B cell (primary cell): ENCODE measurements at regions not wholly inside any gene's neighbourhood (a gene's known extent, or its start where the extent isn't known, plus 50 kb on each side); places are given as distances from the start of the nearest gene placed in this dataset.

Experiments used
- ATAC-seq: fragments of 200-7000 bp; cut with Tn5 transposase; one replicate; pipeline ENCODE4 v1.10.0; 2021; ENCODE audit warnings: low read depth, mild to moderate bottlenecking, moderate number of reproducible peaks, moderate library complexity
- CTCF ChIA-PET: fragments of 350-600 bp; sonication (Branson Sonifier 250); formaldehyde crosslinking; loops from one replicate; lab custom pipeline; 2021; ENCODE audit warnings: antibody characterized with exemption, inconsistent platforms; lab: Charles Lee
- POLR2A ChIA-PET: fragments of 350-600 bp; sonication (Branson Sonifier 250); formaldehyde crosslinking; loops from one replicate; lab custom pipeline; 2021; ENCODE audit warnings: antibody characterized with exemption; lab: Charles Lee
- DNase-seq: peaks from one replicate; pipeline ENCODE4 v3.0.0; 2013
- H2AFZ ChIP-seq: 2 replicates; pipeline ENCODE4 v1.6.1; 2012; ENCODE audit warnings: mild to moderate bottlenecking, low read depth, low read length; ENCODE audit not compliant: insufficient read depth, poor library complexity, severe bottlenecking
- H3K27ac ChIP-seq, 2 donors: 1 replicate in 1 of 2; 2 replicates in 1 of 2; pipeline ENCODE4 v1.5.1; 2012 to 2013; ENCODE audit warnings: low read length in 2 of 2, mild to moderate bottlenecking in 2 of 2, moderate library complexity in 1 of 2
- H3K27me3 ChIP-seq, 4 experiments: fragments of 200-600 bp in 1 of 4; sonication (generic) in 1 of 4; replicated peaks in 1 of 4; 1 replicate in 2 of 4; 2 replicates in 2 of 4; pipeline versions ENCODE4 v1.6.1 to v1.7.0; 2013 to 2016; ENCODE audit warnings: low read length in 3 of 4, mild to moderate bottlenecking in 2 of 4, mixed read lengths in 1 of 4, moderate library complexity in 1 of 4; ENCODE audit not compliant: insufficient read depth in 4 of 4, control insufficient read depth in 3 of 4; ENCODE audit errors: control extremely low read depth in 1 of 4
- H3K36me3 ChIP-seq, 2 experiments: replicated peaks in 1 of 2; 1 replicate in 1 of 2; 2 replicates in 1 of 2; pipeline versions ENCODE4 v1.6.1 to v1.7.1; 2013; ENCODE audit warnings: low read length in 1 of 2; ENCODE audit not compliant: insufficient read depth in 2 of 2, control insufficient read depth in 1 of 2; ENCODE audit errors: control extremely low read depth in 1 of 2, extremely low read depth in 1 of 2
- H3K4me1 ChIP-seq, 2 donors: fragments of 200-600 bp in 1 of 2; sonication (generic) in 1 of 2; 1 replicate in 1 of 2; 2 replicates in 1 of 2; pipeline versions ENCODE4 v1.5.1 to v1.6.1; 2013 to 2017; ENCODE audit warnings: low read length in 2 of 2; ENCODE audit not compliant: control insufficient read depth in 2 of 2, insufficient read depth in 2 of 2
- H3K4me2 ChIP-seq: replicated peaks from 2 replicates; pipeline ENCODE3; 2012; ENCODE audit warnings: mild to moderate bottlenecking, low read depth, low read length; ENCODE audit not compliant: poor library complexity, severe bottlenecking
- H3K4me3 ChIP-seq, 5 experiments: fragments of 200-600 bp in 1 of 5; sonication (generic) in 1 of 5; 1 replicate in 3 of 5; 2 replicates in 2 of 5; pipeline versions ENCODE4 v1.5.1 to v1.7.0; 2011 to 2016; ENCODE audit warnings: low read length in 4 of 5, mild to moderate bottlenecking in 4 of 5, low read depth in 2 of 5, control low read depth in 1 of 5, moderate library complexity in 1 of 5; ENCODE audit not compliant: insufficient read depth in 1 of 5; ENCODE audit errors: control extremely low read depth in 1 of 5, extremely low read depth in 1 of 5
- H3K79me2 ChIP-seq: fragments of 200-600 bp; sonication (generic); one replicate; pipeline ENCODE4 v1.6.0; 2016; ENCODE audit warnings: low read length; ENCODE audit not compliant: control insufficient read depth, insufficient read depth
- H3K9ac ChIP-seq: fragments of 200-600 bp; sonication (generic); 2 replicates; pipeline ENCODE4 v1.6.1; 2017; ENCODE audit warnings: mild to moderate bottlenecking, low read length, moderate library complexity
- H3K9me3 ChIP-seq, 3 donors: one replicate each; pipeline versions ENCODE4 v1.6.1 to v1.7.1; 2013; ENCODE audit warnings: low read length in 2 of 3; ENCODE audit not compliant: control insufficient read depth in 2 of 3, insufficient read depth in 1 of 3; ENCODE audit errors: control extremely low read depth in 1 of 3
- H4K20me1 ChIP-seq: 2 replicates; pipeline ENCODE4 v1.6.0; 2012; ENCODE audit warnings: mild to moderate bottlenecking, low read length; ENCODE audit not compliant: insufficient read depth, control insufficient read depth, poor library complexity, severe bottlenecking
- H3K27ac Mint-ChIP-seq: one replicate; pipeline ENCODE4 v1.8.0; 2021; ENCODE audit warnings: mixed read lengths
- H3K27me3 Mint-ChIP-seq: one replicate; pipeline ENCODE4 v1.8.0; 2021; ENCODE audit warnings: mixed read lengths
- H3K4me1 Mint-ChIP-seq: one replicate; pipeline ENCODE4 v1.8.0; 2021; ENCODE audit warnings: mixed read lengths
- H3K4me3 Mint-ChIP-seq: one replicate; pipeline ENCODE4 v1.8.0; 2021; ENCODE audit warnings: mixed read lengths
- H3K9me3 Mint-ChIP-seq: one replicate; pipeline ENCODE4 v1.8.0; 2022; ENCODE audit warnings: mixed read lengths; ENCODE audit not compliant: insufficient read depth
- EZH2 ChIP-seq: IDR thresholded peaks from 2 replicates; pipeline ENCODE4 v1.6.1; 2012; ENCODE audit warnings: borderline replicate concordance, low read depth, mild to moderate bottlenecking, moderate library complexity, low read length; ENCODE audit not compliant: insufficient read depth, poor library complexity, severe bottlenecking
- WGBS: methylation state at CpG from one replicate; pipeline ENCODE4 v1.1.5; 2013; ENCODE audit warnings: missing lambda C conversion rate; ENCODE audit not compliant: insufficient coverage; 5-methylcytosine and 5-hydroxymethylcytosine counted together
- intact Hi-C: fragments of 100-400 bp; cut with micrococcal nuclease; formaldehyde crosslinking; loops from one replicate; pipeline ENCODE4 v1.10.0; 2022
- TF ChIP-seq, protein P1 (sequence below): fragments of 200-600 bp; IDR thresholded peaks from one replicate; pipeline ENCODE4 v1.8.0; 2022; ENCODE audit warnings: antibody characterized with exemption, mild to moderate bottlenecking

DNA sequence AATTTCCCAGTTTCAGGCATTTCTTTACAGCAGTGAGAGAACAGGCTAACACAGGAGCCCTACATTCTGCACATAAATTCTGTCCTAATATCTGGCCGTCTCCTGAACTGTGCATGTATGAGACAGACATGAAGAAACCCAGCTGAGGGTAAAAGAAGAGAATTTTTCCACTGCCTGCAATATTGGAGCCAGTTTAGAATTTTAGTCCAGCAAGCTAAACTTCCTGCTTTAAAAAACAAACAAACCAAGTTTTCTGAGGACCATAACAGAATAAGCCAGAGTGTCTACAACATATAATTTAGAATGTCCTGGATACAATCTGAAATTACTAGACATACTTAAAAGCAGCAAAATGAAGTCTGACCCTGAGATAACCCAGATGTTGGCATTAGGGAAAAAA lies 215.1 kb upstream of the KLHL29 start:
- H3K9me3 ChIP-seq: peaks cover 0 to 7% (median 0%) of the 10 kb centered on the region in 3 donors
- H3K4me2 ChIP-seq: no peak overlapping the region
- no peak overlapping the region for H3K27ac ChIP-seq
- H3K9ac ChIP-seq: no peak overlapping the region
- H2AFZ ChIP-seq: no peak overlapping the region
- H3K4me3 ChIP-seq: no peak overlapping the region
- POLR2A ChIA-PET: no interaction called here
- TF ChIP-seq, protein P1, sequence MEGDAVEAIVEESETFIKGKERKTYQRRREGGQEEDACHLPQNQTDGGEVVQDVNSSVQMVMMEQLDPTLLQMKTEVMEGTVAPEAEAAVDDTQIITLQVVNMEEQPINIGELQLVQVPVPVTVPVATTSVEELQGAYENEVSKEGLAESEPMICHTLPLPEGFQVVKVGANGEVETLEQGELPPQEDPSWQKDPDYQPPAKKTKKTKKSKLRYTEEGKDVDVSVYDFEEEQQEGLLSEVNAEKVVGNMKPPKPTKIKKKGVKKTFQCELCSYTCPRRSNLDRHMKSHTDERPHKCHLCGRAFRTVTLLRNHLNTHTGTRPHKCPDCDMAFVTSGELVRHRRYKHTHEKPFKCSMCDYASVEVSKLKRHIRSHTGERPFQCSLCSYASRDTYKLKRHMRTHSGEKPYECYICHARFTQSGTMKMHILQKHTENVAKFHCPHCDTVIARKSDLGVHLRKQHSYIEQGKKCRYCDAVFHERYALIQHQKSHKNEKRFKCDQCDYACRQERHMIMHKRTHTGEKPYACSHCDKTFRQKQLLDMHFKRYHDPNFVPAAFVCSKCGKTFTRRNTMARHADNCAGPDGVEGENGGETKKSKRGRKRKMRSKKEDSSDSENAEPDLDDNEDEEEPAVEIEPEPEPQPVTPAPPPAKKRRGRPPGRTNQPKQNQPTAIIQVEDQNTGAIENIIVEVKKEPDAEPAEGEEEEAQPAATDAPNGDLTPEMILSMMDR: no peak
- TF ChIP-seq EZH2: no peak
- Mint-ChIP-seq H3K27me3 (peaks cover 25% of the 10 kb centered on the region), H3K27ac (no peak overlapping the region), H3K4me3 (no peak overlapping the region), H3K9me3 (no peaks in the 10 kb centered on the region), H3K4me1 (no peaks in the 10 kb centered on the region)
- no peaks in the 10 kb centered on the region for H3K4me1 ChIP-seq
- CTCF ChIA-PET: no interaction called here
- H3K27me3 ChIP-seq: no peaks in the 10 kb centered on the region
- ATAC-seq (no peak), DNase-seq (no peak)
- intact Hi-C loops: no loop called here
- no peaks in the 10 kb centered on the region for H3K79me2 ChIP-seq
- no peaks in the 10 kb centered on the region for H3K36me3 ChIP-seq
- 100% methylated on average over 1 of the region's 1 CpG for WGBS
- no peaks in the 10 kb centered on the region for H4K20me1 ChIP-seq

DNA sequence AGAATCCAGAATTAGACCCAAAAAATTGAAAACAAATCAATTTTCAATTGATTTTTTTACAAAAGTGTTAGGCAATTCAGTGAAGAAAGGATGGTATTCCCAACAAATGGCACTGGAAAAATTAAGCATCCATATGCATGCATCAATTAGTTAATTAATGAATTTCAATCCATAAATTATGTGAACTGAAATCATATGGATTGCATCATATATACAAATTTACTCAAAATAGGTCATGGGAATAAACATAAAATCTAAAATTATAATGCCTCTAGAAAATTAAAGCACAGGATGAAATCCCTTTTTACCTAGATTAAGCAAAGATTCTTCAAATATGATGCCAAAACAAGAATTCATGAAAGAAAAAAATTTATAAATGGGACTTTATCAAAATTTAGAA lies 213.9 kb upstream of the KLHL29 start:
- no peaks in the 10 kb centered on the region for H3K4me1 Mint-ChIP-seq
- Histone ChIP-seq H3K9me3 (peaks cover 0 to 7% (median 0%) of the 10 kb centered on the region in 3 donors), H3K27ac (no peak overlapping the region), H3K4me1 (no peaks in the 10 kb centered on the region), H3K4me2 (no peak overlapping the region), H3K79me2 (no peaks in the 10 kb centered on the region), H3K27me3 (no peaks in the 10 kb centered on the region), H3K36me3 (no peaks in the 10 kb centered on the region), H3K4me3 (no peak overlapping the region), H3K9ac (no peak overlapping the region), H4K20me1 (no peaks in the 10 kb centered on the region), H2AFZ (no peak overlapping the region)
- no peaks in the 10 kb centered on the region for H3K9me3 Mint-ChIP-seq
- ChIA-PET POLR2A (no interaction called here), CTCF (no interaction called here)
- H3K27me3 Mint-ChIP-seq: peaks cover 25% of the 10 kb centered on the region
- intact Hi-C loops: no loop called here
- no peak for DNase-seq
- no peak overlapping the region for H3K27ac Mint-ChIP-seq
- H3K4me3 Mint-ChIP-seq: no peak overlapping the region
- TF ChIP-seq EZH2: no peak
- ATAC-seq: no peak
